ENCODE measurements at regions not wholly inside any gene's neighbourhood (a gene's known extent, or its start where the extent isn't known, plus 50 kb on each side); places are given as distances from the start of the nearest gene placed in this dataset.

DNA sequence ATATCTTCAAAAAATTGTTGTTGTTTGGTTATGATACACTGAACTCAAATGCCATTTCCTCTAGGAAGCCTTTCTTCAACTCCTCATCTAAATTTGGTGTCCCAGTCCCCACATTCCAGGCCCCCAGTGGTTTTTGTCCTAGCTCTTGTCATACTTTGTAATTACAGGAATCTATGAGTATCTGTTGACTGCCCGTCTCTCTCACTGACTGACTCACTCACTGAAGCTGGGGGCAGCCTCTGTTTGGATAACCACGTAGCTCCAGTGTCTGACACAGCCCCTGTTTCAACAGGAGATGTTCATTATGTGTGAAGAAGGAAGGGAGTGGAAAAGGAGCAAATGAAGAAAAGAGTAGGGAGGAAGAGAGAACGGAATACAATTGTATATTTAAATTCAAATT lies 284.1 kb upstream of the TENM3 start:
- TF ChIP-seq, protein P1, sequence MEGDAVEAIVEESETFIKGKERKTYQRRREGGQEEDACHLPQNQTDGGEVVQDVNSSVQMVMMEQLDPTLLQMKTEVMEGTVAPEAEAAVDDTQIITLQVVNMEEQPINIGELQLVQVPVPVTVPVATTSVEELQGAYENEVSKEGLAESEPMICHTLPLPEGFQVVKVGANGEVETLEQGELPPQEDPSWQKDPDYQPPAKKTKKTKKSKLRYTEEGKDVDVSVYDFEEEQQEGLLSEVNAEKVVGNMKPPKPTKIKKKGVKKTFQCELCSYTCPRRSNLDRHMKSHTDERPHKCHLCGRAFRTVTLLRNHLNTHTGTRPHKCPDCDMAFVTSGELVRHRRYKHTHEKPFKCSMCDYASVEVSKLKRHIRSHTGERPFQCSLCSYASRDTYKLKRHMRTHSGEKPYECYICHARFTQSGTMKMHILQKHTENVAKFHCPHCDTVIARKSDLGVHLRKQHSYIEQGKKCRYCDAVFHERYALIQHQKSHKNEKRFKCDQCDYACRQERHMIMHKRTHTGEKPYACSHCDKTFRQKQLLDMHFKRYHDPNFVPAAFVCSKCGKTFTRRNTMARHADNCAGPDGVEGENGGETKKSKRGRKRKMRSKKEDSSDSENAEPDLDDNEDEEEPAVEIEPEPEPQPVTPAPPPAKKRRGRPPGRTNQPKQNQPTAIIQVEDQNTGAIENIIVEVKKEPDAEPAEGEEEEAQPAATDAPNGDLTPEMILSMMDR (IDR thresholded peaks at IDR 0.05), result no peak
- TF ChIP-seq POLR2A (IDR thresholded peaks at IDR 0.05), result no peak
